ENCODE measurements at regions not wholly inside any gene's neighbourhood (a gene's known extent, or its start where the extent isn't known, plus 50 kb on each side); places are given as distances from the start of the nearest gene placed in this dataset.

- DNase-seq (no peak), ATAC-seq (ENCODE audit: low read depth in 2 of 2) (no peak)
- H3K27me3 ChIP-seq (ENCODE audit: control insufficient read depth, insufficient read depth, low read length), result no peaks in the 10 kb centered on the region
- Mint-ChIP-seq H3K27ac (no peak overlapping the region), H3K27me3 (no peaks in the 10 kb centered on the region), H3K36me3 (no peaks in the 10 kb centered on the region), H3K9me3 (peaks cover 0 to 2% (median 0%) of the 10 kb centered on the region in 7 donors), H3K4me3 (no peak overlapping the region), H3K4me1 (no peaks in the 10 kb centered on the region)
- H3K27ac ChIP-seq (ENCODE audit: insufficient read depth, low read length, poor library complexity, severe bottlenecking), result no peak overlapping the region
- H3K4me3 ChIP-seq (ENCODE audit: low read depth, low read length), result no peak overlapping the region
- no peaks in the 10 kb centered on the region for H3K9me3 ChIP-seq (ENCODE audit: control insufficient read depth in 2 of 2, low read length in 2 of 2)
- H3K4me1 ChIP-seq (ENCODE audit: control insufficient read depth, insufficient read depth, low read length, poor library complexity, severe bottlenecking), result no peaks in the 10 kb centered on the region
- H3K36me3 ChIP-seq (ENCODE audit: control insufficient read depth, insufficient read depth, low read length), result no peaks in the 10 kb centered on the region
These were observed 361.2 kb upstream of the TRPC7 start for GRCh38 chr5:136726506-136726905.

- Mint-ChIP-seq H3K4me1 (no peaks in the 10 kb centered on the region), H3K9me3 (peaks cover 0 to 7% (median 0%) of the 10 kb centered on the region in 7 donors), H3K27ac (no peak overlapping the region), H3K4me3 (no peak overlapping the region), H3K36me3 (no peaks in the 10 kb centered on the region), H3K27me3 (no peaks in the 10 kb centered on the region)
- Histone ChIP-seq H3K9me3 (ENCODE audit: control insufficient read depth in 2 of 2, low read length in 2 of 2) (no peaks in the 10 kb centered on the region), H3K36me3 (ENCODE audit: control insufficient read depth, insufficient read depth, low read length) (no peaks in the 10 kb centered on the region), H3K4me3 (ENCODE audit: low read depth, low read length) (no peak overlapping the region), H3K27ac (ENCODE audit: insufficient read depth, low read length, poor library complexity, severe bottlenecking) (no peak overlapping the region), H3K27me3 (ENCODE audit: control insufficient read depth, insufficient read depth, low read length) (no peaks in the 10 kb centered on the region), H3K4me1 (ENCODE audit: control insufficient read depth, insufficient read depth, low read length, poor library complexity, severe bottlenecking) (no peaks in the 10 kb centered on the region)
- ATAC-seq (ENCODE audit: low read depth in 2 of 2) (no peak), DNase-seq (no peak)
These were observed 358.8 kb upstream of the TRPC7 start for GRCh38 chr5:136724161-136724560.

- no peaks in the 10 kb centered on the region for H3K27me3 ChIP-seq (ENCODE audit: control insufficient read depth, insufficient read depth, low read length)
- Mint-ChIP-seq H3K27me3 (no peaks in the 10 kb centered on the region), H3K9me3 (peaks cover 0 to 8% (median under 1%) of the 10 kb centered on the region in 7 donors), H3K4me3 (no peak overlapping the region), H3K27ac (no peak overlapping the region), H3K36me3 (no peaks in the 10 kb centered on the region), H3K4me1 (no peaks in the 10 kb centered on the region)
- no peaks in the 10 kb centered on the region for H3K4me1 ChIP-seq (ENCODE audit: control insufficient read depth, insufficient read depth, low read length, poor library complexity, severe bottlenecking)
- no peaks in the 10 kb centered on the region for H3K36me3 ChIP-seq (ENCODE audit: control insufficient read depth, insufficient read depth, low read length)
- H3K9me3 ChIP-seq (ENCODE audit: control insufficient read depth in 2 of 2, low read length in 2 of 2), result no peaks in the 10 kb centered on the region
- no peak overlapping the region for H3K4me3 ChIP-seq (ENCODE audit: low read depth, low read length)
- H3K27ac ChIP-seq (ENCODE audit: insufficient read depth, low read length, poor library complexity, severe bottlenecking), result no peak overlapping the region
- DNase-seq (no peak), ATAC-seq (ENCODE audit: low read depth in 2 of 2) (no peak)
These were observed 357.2 kb upstream of the TRPC7 start for GRCh38 chr5:136722581-136722980.

- H3K36me3 ChIP-seq (ENCODE audit: control insufficient read depth, insufficient read depth, low read length), result no peaks in the 10 kb centered on the region
- Mint-ChIP-seq H3K9me3 (peaks cover 0 to 10% (median 3%) of the 10 kb centered on the region in 7 donors), H3K36me3 (no peaks in the 10 kb centered on the region), H3K4me1 (no peaks in the 10 kb centered on the region), H3K4me3 (no peak overlapping the region), H3K27me3 (no peaks in the 10 kb centered on the region), H3K27ac (no peak overlapping the region)
- H3K27me3 ChIP-seq (ENCODE audit: control insufficient read depth, insufficient read depth, low read length), result no peaks in the 10 kb centered on the region
- no peak for DNase-seq
- H3K4me1 ChIP-seq (ENCODE audit: control insufficient read depth, insufficient read depth, low read length, poor library complexity, severe bottlenecking), result no peaks in the 10 kb centered on the region
- ATAC-seq (ENCODE audit: low read depth in 2 of 2), result no peak
- H3K9me3 ChIP-seq (ENCODE audit: control insufficient read depth in 2 of 2, low read length in 2 of 2), result no peaks in the 10 kb centered on the region
- no peak overlapping the region for H3K27ac ChIP-seq (ENCODE audit: insufficient read depth, low read length, poor library complexity, severe bottlenecking)
- no peak overlapping the region for H3K4me3 ChIP-seq (ENCODE audit: low read depth, low read length)
These were observed 356.7 kb upstream of the TRPC7 start for GRCh38 chr5:136722086-136722485.

- Mint-ChIP-seq H3K4me1 (no peaks in the 10 kb centered on the region), H3K27ac (no peak overlapping the region)
- DNase-seq, result no peak
These were observed 355.3 kb upstream of the TRPC7 start for GRCh38 chr5:136720674-136721073.

GRCh38 chr5:136717917-136718316, 352.6 kb upstream of the TRPC7 start:
- Histone ChIP-seq H3K4me3 (ENCODE audit: low read depth, low read length) (no peak overlapping the region), H3K27me3 (ENCODE audit: control insufficient read depth, insufficient read depth, low read length) (no peaks in the 10 kb centered on the region), H3K27ac (ENCODE audit: insufficient read depth, low read length, poor library complexity, severe bottlenecking) (no peak overlapping the region), H3K4me1 (ENCODE audit: control insufficient read depth, insufficient read depth, low read length, poor library complexity, severe bottlenecking) (no peaks in the 10 kb centered on the region), H3K9me3 (ENCODE audit: control insufficient read depth in 2 of 2, low read length in 2 of 2) (no peaks in the 10 kb centered on the region), H3K36me3 (ENCODE audit: control insufficient read depth, insufficient read depth, low read length) (no peaks in the 10 kb centered on the region)
- Mint-ChIP-seq H3K9me3 (peaks cover 0 to 8% (median 3%) of the 10 kb centered on the region in 7 donors), H3K36me3 (no peaks in the 10 kb centered on the region), H3K27me3 (no peaks in the 10 kb centered on the region), H3K4me1 (no peaks in the 10 kb centered on the region), H3K27ac (no peak overlapping the region), H3K4me3 (no peak overlapping the region)
- ATAC-seq (ENCODE audit: low read depth in 2 of 2) (no peak), DNase-seq (no peak)

More at GRCh38 chr5:136720674-136721073, 355.3 kb upstream of the TRPC7 start:
- Mint-ChIP-seq H3K4me3 (no peak overlapping the region), H3K27me3 (no peaks in the 10 kb centered on the region), H3K36me3 (no peaks in the 10 kb centered on the region), H3K9me3 (peaks cover 0 to 8% (median 3%) of the 10 kb centered on the region in 7 donors)
- no peaks in the 10 kb centered on the region for H3K27me3 ChIP-seq (ENCODE audit: control insufficient read depth, insufficient read depth, low read length)
- no peak overlapping the region for H3K27ac ChIP-seq (ENCODE audit: insufficient read depth, low read length, poor library complexity, severe bottlenecking)
- H3K4me3 ChIP-seq (ENCODE audit: low read depth, low read length), result no peak overlapping the region
- H3K4me1 ChIP-seq (ENCODE audit: control insufficient read depth, insufficient read depth, low read length, poor library complexity, severe bottlenecking), result no peaks in the 10 kb centered on the region
- no peaks in the 10 kb centered on the region for H3K36me3 ChIP-seq (ENCODE audit: control insufficient read depth, insufficient read depth, low read length)
- no peak for ATAC-seq (ENCODE audit: low read depth in 2 of 2)
- H3K9me3 ChIP-seq (ENCODE audit: control insufficient read depth in 2 of 2, low read length in 2 of 2), result no peaks in the 10 kb centered on the region

GRCh38 chr5:136714286-136714685, 348.9 kb upstream of the TRPC7 start:
- Mint-ChIP-seq H3K36me3 (no peaks in the 10 kb centered on the region), H3K27ac (no peak overlapping the region), H3K9me3 (peaks cover 0 to 8% (median 3%) of the 10 kb centered on the region in 7 donors), H3K27me3 (no peaks in the 10 kb centered on the region), H3K4me3 (no peak overlapping the region), H3K4me1 (no peaks in the 10 kb centered on the region)
- Histone ChIP-seq H3K36me3 (ENCODE audit: control insufficient read depth, insufficient read depth, low read length) (no peaks in the 10 kb centered on the region), H3K4me3 (ENCODE audit: low read depth, low read length) (no peak overlapping the region), H3K27ac (ENCODE audit: insufficient read depth, low read length, poor library complexity, severe bottlenecking) (no peak overlapping the region), H3K27me3 (ENCODE audit: control insufficient read depth, insufficient read depth, low read length) (no peaks in the 10 kb centered on the region), H3K9me3 (ENCODE audit: control insufficient read depth in 2 of 2, low read length in 2 of 2) (no peaks in the 10 kb centered on the region), H3K4me1 (ENCODE audit: control insufficient read depth, insufficient read depth, low read length, poor library complexity, severe bottlenecking) (no peaks in the 10 kb centered on the region)
- DNase-seq (no peak), ATAC-seq (ENCODE audit: low read depth in 2 of 2) (no peak)

- Mint-ChIP-seq H3K36me3 (no peaks in the 10 kb centered on the region), H3K4me3 (no peak overlapping the region), H3K27ac (no peak overlapping the region), H3K27me3 (no peaks in the 10 kb centered on the region), H3K4me1 (no peaks in the 10 kb centered on the region), H3K9me3 (peaks cover 2 to 8% (median 3%) of the 10 kb centered on the region in 7 donors)
- no peak overlapping the region for H3K27ac ChIP-seq (ENCODE audit: insufficient read depth, low read length, poor library complexity, severe bottlenecking)
- DNase-seq (no peak), ATAC-seq (ENCODE audit: low read depth in 2 of 2) (no peak)
- no peaks in the 10 kb centered on the region for H3K27me3 ChIP-seq (ENCODE audit: control insufficient read depth, insufficient read depth, low read length)
- H3K36me3 ChIP-seq (ENCODE audit: control insufficient read depth, insufficient read depth, low read length), result no peaks in the 10 kb centered on the region
- no peaks in the 10 kb centered on the region for H3K9me3 ChIP-seq (ENCODE audit: control insufficient read depth in 2 of 2, low read length in 2 of 2)
- H3K4me1 ChIP-seq (ENCODE audit: control insufficient read depth, insufficient read depth, low read length, poor library complexity, severe bottlenecking), result no peaks in the 10 kb centered on the region
- no peak overlapping the region for H3K4me3 ChIP-seq (ENCODE audit: low read depth, low read length)
These were observed 347.3 kb upstream of the TRPC7 start for GRCh38 chr5:136712628-136713027.
